Stimulated activated CD8-positive, alpha-beta memory T cell treated with anti-CD3 and anti-CD28 coated beads, Interleukin-4, amount 100 ng/mL, for 24 hours (primary cell): ENCODE measurements at regions not wholly inside any gene's neighbourhood (a gene's known extent, or its start where the extent isn't known, plus 50 kb on each side); places are given as distances from the start of the nearest gene placed in this dataset.

Experiments
- DNase-seq: peaks from one replicate; pipeline ENCODE4 v3.0.0-alpha.2; 2020; ENCODE audit warnings: low read depth

DNA sequence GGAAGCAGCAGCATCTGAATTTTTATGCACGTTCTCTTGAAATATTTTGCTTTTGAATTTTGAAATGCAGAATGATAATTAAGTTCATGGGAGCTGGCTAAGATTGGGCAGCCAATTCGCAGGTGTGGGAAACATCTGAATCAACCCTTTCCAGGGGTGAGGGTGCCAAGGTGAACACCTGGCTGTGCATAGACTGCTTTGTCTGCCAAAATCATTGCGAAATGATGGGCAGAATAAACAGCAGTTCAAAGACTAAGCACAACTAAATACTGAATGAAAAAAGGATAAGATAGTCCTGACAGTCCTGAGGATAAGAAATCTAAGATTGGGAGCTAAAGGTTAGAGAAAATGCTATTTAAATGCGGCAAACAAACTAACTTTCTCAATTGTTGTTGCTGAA, 813.3 kb upstream of the RAG2 start:
- no peak for DNase-seq

DNA sequence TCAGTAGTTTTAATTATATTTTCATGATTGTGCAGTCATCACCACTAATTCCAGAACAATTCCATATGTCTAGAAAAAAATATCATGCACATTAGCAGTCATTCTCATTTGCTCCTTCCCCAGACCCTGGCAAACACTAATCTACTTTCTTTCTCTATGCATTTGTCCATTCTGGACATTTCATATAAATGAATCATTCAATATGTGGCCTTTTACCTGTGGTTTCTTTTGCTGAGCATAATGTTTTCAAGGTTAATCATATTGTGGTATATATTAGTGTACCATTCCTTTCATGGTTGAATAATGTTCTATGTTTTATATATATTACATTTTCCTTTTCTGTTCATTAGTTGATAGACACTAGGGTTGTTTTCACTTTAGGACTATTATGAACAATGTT, 811.1 kb upstream of the RAG2 start:
- DNase-seq = no peak

GRCh38 chr11:37407461-37407860, 809.4 kb upstream of the RAG2 start:
- DNase-seq = no peak

DNA sequence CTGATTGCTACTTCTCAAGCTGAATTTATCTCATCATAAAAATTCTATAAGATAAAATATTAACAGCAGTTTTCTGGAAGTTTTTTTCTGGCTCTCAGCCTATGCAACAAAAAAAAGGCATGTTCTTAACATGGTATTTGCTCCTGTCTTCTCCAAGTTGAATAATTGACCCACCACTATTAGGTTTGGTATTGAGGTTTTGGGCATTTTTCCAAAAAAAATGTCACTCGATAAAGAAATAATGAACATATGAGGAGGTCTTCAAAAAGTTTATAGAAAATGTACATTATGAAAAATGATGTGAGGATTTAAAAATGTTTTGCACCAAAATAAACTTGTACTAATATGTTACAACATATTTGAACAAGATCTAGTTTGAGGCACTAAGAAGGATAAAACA, 808.6 kb upstream of the RAG2 start:
- no peak for DNase-seq

GRCh38 chr11:37404231-37404630, 806.2 kb upstream of the RAG2 start:
- no peak for DNase-seq

- no peak for DNase-seq
Observed at GRCh38 chr11:37402663-37403062, 804.6 kb upstream of the RAG2 start.

DNA sequence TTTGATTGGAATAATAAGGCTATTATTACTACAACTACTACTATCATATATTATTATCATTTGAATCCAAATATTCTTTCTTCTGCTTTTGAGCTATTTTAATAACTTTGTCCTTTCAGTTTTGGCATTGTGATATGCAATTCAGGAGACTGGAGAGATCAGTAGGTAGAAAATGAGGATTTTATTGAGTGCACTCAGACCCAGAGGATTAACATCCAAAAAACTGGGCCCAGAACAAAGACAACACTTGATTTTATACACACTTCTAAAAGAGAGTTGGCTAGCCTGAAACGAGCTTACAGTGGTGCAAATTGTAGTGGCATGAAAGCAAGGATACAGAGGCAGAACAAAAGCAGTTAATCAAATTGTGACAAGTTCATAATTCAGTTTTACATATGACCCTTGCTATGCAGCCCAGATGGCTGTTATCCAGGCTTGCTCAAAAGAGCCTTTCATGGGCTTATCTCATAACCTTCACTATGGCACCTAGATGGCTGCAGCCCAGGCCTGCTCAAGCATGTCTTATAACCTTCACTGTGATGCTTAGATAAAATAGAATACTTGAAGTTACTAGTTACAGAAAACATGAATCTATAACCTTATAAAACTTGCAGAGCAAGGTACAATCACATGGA, 796.3 kb upstream of the RAG2 start:
- no peak for DNase-seq

GRCh38 chr11:37391615-37392014, 793.6 kb upstream of the RAG2 start:
- no peak for DNase-seq

DNA sequence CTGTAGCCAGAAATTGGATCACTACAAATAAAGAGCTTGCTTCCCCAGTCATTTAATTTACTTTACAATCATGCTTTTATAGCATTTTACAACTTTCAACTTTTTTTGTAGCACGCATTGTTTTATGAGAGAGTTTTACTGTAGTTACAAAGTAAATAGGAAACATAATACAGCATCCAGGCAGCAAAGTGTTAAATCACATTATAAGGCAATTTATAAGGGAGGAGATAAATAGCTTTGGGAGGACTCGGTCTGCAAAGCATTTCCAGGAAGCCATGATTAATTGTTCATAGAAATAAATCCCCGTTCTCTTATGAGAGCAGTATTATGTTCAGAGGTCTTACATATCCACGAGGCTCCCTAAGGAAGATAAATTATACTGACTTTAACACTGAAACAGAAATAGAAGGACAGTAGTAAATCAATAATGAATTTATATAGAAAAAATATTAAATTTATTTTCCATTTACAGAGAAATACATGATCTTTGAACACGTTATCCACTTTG, 792.6 kb upstream of the RAG2 start:
- no peak for DNase-seq

DNA sequence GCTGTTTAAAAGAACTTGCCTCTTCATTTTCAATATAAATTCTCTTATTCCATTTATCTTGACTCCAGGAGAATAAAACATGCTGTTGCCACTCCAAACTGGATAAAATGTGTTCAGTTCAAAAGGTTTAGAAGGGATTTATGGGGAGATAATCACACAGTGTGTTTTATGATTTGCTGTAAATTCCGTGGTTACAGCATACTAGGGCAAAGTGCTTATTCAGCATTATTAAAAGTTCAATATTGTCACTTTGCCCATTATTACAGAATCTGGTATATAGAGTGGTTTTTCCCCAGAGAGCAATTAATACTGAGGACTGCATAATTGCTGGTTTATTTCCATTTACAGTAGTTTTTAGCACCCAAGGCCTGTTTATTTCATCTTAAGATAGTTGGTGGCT, 780.9 kb upstream of the RAG2 start:
- no peak for DNase-seq

GRCh38 chr11:37372667-37373066, 774.6 kb upstream of the RAG2 start:
- DNase-seq = no peak

GRCh38 chr11:37371346-37371970, 773.4 kb upstream of the RAG2 start:
- no peak for DNase-seq

DNA sequence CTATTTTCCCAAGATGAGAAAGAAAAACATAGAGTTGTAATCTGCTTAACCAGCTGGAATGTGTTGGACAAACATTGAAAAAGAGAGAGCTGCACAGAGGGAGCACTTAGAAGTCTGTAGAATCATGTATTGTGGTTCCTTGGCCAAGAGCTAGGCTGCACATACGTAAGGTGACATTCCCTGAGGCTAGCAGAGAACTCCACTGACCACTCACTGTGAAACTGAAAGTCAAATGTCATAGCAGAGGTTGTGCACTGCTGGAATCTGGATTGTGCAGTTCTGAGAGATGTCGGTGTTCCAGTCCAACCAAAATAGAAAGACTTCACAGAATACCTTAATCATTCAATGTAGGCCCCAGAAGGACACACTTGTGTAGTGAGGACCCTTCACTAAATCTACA, 772.8 kb upstream of the RAG2 start:
- DNase-seq = no peak

DNA sequence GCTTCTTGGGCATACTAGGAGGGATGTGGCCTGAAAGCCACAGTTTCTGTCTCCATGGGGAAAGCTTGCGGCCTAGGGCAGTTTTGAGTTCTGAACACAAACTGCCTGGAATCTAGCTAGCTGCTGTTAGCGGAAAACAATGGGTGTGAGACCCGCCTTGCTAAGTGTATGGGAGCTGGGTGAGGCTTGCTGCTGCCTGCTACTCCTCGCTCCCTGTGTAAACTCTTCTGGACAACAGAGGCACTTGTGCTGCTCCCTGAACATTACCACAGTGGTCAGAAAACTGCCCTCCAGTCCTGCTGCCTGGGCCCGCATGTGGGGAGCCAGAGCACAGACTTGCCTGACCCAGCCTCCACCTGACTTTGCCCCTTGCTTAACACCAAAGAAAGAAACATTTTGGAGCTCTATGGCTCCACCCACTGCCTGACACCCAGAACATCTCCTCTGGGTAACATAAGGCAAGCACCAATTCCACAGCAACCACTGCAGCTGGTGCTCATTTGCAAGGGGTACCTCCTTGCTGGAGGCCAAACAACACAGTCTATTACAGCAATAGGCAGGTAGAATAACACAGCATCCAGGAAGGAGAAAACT, 766.3 kb upstream of the RAG2 start:
- DNase-seq = no peak

DNA sequence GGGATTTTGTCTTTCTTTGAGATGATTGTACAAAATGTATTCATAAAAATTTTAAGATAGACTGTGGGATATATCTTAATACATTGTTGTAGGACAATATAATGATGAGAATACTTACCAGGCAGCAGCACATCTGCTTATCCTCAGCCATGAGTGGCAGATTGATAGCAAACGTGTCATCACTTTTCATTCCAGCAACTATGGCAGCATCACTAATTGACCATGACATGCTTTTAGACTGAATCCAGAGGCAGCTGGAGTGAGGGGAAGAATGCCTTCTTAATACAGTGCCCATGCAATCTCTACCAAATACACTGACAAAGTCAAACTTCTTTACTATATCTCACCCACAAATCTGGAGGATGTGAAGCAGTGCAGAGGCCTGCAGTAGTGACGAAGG, 755.2 kb upstream of the RAG2 start:
- DNase-seq = no peak

- DNase-seq = no peak
Observed at GRCh38 chr11:37352485-37352884, 754.4 kb upstream of the RAG2 start.

DNA sequence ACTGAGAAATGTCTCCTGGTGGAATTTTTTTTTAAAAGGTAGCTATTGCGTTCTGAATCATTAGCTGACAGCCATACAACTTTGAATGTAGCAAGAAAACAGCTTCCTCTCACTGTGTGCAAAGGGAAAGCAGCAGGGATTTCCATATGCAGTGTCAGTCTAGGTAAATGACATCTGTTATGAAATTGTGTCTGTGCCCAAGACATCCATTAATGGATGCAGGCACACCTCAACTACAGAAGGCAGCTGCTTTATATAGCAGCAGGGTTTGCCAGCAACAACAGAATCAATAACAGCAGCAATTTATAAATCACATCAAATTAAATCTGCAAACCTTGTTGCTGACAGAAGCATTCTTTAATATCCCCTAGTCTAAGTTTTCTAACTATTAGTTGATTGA, 745.3 kb upstream of the RAG2 start:
- no peak for DNase-seq

DNA sequence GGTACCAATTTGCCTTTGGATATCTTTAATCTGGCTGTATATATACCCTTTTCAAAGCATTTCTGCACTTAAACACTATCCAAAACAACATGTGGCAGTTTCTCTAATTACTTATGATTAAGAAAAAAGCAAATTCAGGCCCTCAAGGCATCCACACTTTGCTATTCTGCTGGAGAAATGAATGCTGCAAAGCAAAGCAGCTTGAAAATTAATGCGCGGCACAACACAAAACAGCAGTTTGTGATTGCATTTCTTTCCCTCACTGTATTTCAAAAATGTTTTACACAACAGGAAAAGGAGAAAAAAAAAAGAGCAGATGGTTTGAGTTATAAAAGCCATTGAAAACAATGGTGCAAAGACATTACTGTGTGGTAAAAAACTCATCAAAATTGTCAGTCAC, 738.4 kb upstream of the RAG2 start:
- no peak for DNase-seq

DNA sequence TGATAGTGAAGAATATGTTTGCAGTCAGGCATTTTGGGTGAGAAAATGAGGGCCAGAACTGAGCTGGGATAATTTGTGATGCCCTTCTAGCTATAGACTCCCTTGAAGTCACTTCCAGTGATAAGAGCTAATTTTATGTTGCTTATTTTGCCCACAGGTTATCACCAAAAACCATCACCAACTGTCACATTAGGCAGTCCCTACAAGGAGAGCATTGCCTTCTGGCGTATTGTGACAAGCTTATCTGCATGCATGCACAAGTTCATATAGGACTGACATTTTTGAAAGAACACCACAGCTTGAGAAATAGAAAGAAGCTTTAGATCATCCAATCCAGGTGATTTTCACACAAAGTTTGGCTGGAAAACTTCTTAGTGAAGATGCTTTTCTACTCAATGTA, 735.3 kb upstream of the RAG2 start:
- no peak for DNase-seq

GRCh38 chr11:37323843-37324242, 725.8 kb upstream of the RAG2 start:
- no peak for DNase-seq

GRCh38 chr11:37322333-37323194, 724.5 kb upstream of the RAG2 start:
- no peak for DNase-seq

DNA sequence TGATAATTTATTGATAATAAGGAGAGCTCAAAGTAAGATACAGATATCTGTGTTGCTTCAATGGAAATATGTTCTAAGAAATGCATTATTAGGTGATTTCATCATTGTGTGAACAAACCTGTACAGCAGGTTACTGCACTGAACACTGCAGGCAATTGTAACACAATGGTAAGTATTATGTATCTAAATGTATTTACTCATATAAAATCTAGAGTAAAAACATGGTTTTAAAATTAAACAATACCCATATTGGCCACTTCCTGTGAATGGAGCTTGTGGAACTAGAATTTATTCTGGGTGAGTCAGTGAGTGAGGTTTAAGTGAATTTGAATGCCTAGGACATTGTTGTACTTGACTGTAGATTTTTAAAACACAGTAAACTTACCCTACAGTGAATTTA, 722.9 kb upstream of the RAG2 start:
- no peak for DNase-seq

DNA sequence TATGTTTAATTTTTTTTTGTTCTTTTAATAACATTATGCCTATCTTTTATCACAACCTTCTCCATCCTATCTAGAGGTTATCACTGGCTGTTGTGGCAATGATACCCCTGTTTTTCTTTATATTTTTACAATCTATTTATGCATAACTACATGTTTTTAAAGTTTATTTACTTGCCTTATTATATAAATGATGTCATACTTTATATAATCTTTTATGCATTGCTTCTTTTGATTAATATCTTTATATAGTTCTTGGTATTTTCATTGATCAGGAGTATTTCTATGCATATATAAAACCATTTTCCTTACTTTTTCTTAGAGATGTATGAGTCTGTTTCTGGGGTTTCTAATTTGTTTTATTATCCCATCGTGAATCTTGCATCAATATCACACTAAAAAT, 719.8 kb upstream of the RAG2 start:
- DNase-seq = no peak
